ENCODE measurements at regions not wholly inside any gene's neighbourhood (a gene's known extent, or its start where the extent isn't known, plus 50 kb on each side); places are given as distances from the start of the nearest gene placed in this dataset.
"Not testable (repeated sequence)": the region's sequence is repeated elsewhere in the genome, so short reads cannot be mapped to it uniquely, and the experiment has no call there.

DNA sequence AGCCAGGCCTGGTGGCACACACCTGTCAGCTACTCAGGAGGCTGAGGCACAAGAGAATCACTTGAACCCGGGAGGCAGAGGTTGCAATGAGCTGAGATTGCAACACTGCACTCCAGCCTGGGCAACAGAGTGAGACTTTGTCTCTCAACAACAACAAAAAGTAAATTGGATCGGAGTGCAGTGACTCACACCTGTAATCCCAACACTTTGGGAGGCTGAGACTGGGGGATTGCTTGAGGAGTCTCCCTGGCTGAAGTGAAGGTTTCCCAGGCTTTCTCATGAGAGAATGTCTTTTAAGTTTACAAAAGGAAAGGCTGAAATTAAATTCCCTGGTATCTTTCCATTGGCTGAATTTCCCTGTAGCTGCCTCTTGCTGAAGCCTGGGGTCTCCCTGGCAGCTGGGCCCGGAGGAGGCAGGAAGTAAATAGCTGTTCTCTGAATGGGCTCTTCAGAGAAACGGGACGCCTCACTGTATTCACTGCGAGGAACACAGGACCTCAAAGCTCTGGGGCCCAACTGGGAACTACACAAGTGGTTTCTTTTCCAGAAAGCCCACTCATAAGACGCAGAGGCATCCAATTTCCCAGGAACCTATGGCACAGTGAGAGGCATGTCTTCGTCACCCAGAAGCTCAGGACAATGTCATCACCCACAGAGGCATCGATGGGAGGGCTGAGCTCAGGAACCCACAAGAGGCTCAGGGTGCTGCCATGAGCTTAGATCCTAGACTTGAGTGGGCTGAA, 77.4 kb upstream of the SMURF2 start:
- Histone ChIP-seq H3K27ac (ENCODE audit: low read length) (no peak overlapping the region), H2AFZ (ENCODE audit: low read depth, low read length) (no peak overlapping the region), H3K79me2 (ENCODE audit: insufficient read depth, low read length) (no peaks in the 10 kb centered on the region), H3K4me1 (ENCODE audit: insufficient read depth, low read length) (peaks cover 22% of the 10 kb centered on the region), H3K27me3 (ENCODE audit: insufficient read depth, low read length, poor library complexity) (no peaks in the 10 kb centered on the region), H3K9me3 (ENCODE audit: insufficient read depth, low read length, severe bottlenecking) (no peaks in the 10 kb centered on the region), H3K36me3 (ENCODE audit: insufficient read depth, low read length) (no peaks in the 10 kb centered on the region), H3K9ac (ENCODE audit: low read depth, low read length) (no peak overlapping the region), H3K4me2 (ENCODE audit: insufficient read depth, low read length) (no peak overlapping the region), H3K4me3 (ENCODE audit: low read depth in 1 of 2, low read length in 2 of 2) (no peak overlapping the region), H4K20me1 (ENCODE audit: insufficient read depth, low read length) (no peaks in the 10 kb centered on the region)
- ATAC-seq (ENCODE audit: insufficient read depth, low read depth) (no peak; the same call in 2 of the 3 replicates), DNase-seq (no peak)
- no peak for TF ChIP-seq EZH2 (IDR thresholded peaks at IDR 0.05; ENCODE audit: borderline replicate concordance, low read depth, low read length, severe bottlenecking)
- TF ChIP-seq, protein P1, sequence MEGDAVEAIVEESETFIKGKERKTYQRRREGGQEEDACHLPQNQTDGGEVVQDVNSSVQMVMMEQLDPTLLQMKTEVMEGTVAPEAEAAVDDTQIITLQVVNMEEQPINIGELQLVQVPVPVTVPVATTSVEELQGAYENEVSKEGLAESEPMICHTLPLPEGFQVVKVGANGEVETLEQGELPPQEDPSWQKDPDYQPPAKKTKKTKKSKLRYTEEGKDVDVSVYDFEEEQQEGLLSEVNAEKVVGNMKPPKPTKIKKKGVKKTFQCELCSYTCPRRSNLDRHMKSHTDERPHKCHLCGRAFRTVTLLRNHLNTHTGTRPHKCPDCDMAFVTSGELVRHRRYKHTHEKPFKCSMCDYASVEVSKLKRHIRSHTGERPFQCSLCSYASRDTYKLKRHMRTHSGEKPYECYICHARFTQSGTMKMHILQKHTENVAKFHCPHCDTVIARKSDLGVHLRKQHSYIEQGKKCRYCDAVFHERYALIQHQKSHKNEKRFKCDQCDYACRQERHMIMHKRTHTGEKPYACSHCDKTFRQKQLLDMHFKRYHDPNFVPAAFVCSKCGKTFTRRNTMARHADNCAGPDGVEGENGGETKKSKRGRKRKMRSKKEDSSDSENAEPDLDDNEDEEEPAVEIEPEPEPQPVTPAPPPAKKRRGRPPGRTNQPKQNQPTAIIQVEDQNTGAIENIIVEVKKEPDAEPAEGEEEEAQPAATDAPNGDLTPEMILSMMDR (IDR thresholded peaks at IDR 0.05; ENCODE audit: borderline replicate concordance, extremely low read depth, low read length, poor library complexity, severe bottlenecking), result no peak

DNA sequence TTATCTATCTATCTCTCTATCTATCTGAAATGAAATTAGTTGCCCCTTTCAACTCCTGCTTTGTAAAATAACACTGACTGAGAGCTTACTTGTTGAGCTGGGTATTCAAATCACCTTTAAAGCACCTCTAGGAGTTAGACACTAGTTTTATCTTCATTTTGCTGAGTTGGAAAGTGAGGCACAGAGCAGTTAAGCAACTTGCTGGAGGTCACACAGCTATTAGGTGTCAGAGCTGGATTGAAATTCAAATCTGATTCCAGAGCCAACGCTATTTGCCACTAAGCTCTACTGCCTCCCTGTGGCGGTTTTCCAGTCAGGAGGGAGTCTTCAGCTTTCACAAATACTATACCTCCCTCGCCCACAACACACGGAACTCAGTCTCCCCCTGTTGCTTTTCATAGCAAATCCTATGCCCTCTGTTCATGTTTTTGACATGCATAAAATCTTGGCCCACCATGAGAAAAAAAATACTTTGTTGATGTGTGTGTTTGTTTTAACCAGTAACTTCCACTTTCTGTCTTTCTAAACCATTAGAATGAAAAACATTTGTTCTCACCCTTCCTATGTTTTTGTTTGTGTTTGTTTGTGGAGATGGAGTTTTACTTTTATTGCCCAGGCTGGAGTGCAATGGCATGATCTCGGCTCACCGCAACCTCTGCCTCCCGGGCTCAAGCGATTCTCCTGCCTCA, 74.8 kb upstream of the SMURF2 start:
- H3K4me1 ChIP-seq (ENCODE audit: insufficient read depth, low read length), result peaks cover 20% of the 10 kb centered on the region
- no peak overlapping the region for H3K27ac ChIP-seq (ENCODE audit: low read length)
- no peak overlapping the region for H2AFZ ChIP-seq (ENCODE audit: low read depth, low read length)
- no peaks in the 10 kb centered on the region for H3K27me3 ChIP-seq (ENCODE audit: insufficient read depth, low read length, poor library complexity)
- H3K79me2 ChIP-seq (ENCODE audit: insufficient read depth, low read length), result no peaks in the 10 kb centered on the region
- H3K4me2 ChIP-seq (ENCODE audit: insufficient read depth, low read length), result no peak overlapping the region
- peak; percentile 90 for ATAC-seq (ENCODE audit: insufficient read depth, low read depth)
- H3K36me3 ChIP-seq (ENCODE audit: insufficient read depth, low read length), result no peaks in the 10 kb centered on the region
- DNase-seq, result peak; percentile 82
- no peaks in the 10 kb centered on the region for H4K20me1 ChIP-seq (ENCODE audit: insufficient read depth, low read length)
- H3K4me3 ChIP-seq (ENCODE audit: low read depth in 1 of 2, low read length in 2 of 2), result no peak overlapping the region
- no peak overlapping the region for H3K9ac ChIP-seq (ENCODE audit: low read depth, low read length)
- TF ChIP-seq, protein P1 (IDR thresholded peaks at IDR 0.05; ENCODE audit: borderline replicate concordance, extremely low read depth, low read length, poor library complexity, severe bottlenecking), result peak; percentile 77
- TF ChIP-seq EZH2 (IDR thresholded peaks at IDR 0.05; ENCODE audit: borderline replicate concordance, low read depth, low read length, severe bottlenecking), result no peak
- no peaks in the 10 kb centered on the region for H3K9me3 ChIP-seq (ENCODE audit: insufficient read depth, low read length, severe bottlenecking)

DNA sequence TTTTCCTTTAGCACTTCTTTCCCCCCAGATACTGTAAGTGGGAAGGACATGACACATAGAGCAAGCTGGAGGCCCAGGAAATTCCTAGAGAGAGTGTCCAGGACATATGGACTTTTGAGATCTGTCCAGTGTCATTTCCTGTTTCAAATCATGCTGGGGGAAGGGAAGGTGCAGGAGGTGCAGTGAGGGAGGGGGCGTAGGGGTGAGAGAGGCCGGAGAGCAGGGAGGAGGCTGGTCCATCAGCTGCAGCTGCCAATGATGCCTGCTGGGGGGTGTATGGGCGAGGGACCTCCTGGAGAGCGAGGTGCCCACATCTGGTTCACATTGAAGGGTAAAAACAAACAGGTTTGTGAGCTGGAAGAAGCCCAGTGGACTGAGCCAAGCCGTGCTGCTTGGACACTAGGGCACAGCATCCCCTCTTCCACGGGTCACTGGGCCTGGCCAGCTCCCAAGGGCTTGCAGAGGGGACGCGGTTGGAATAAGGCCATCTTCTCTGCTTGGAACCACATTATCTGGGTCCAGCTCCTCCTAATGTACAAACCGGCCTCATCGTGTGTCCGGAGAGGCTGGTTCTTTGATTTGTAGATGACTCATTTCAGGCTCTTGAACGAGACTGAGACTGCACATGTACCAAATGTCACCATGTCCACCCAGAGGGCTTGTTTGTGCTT, 70.4 kb upstream of the SMURF2 start:
- TF ChIP-seq, protein P1 (IDR thresholded peaks at IDR 0.05; ENCODE audit: borderline replicate concordance, extremely low read depth, low read length, poor library complexity, severe bottlenecking), result no peak
- TF ChIP-seq EZH2 (IDR thresholded peaks at IDR 0.05; ENCODE audit: borderline replicate concordance, low read depth, low read length, severe bottlenecking), result no peak
- no peak overlapping the region for H3K27ac ChIP-seq (ENCODE audit: low read length)

DNA sequence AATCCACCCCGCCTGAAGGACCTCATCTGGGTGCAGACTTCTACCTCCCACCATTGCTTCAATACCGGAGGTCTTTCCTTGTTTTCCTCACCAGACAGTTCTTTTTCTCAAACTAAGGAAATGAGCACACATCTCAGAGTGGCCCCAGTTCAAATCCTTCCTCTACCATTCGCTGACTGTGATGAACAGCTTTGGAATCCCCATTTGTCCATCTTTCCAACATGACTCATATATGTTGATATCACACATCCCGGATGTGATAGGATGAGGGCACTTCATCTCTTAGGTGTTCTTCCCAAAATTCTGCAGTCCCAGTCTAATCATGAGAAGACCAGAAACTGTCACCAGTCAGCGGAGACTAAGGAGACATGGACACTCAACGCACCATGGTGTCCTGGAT, 67.9 kb upstream of the SMURF2 start:
- H3K9me3 ChIP-seq (ENCODE audit: insufficient read depth, low read length, severe bottlenecking); H3K4me1 ChIP-seq (ENCODE audit: insufficient read depth, low read length); H3K4me3 ChIP-seq (ENCODE audit: low read depth in 1 of 2, low read length in 2 of 2); H3K4me2 ChIP-seq (ENCODE audit: insufficient read depth, low read length); ATAC-seq (ENCODE audit: insufficient read depth, low read depth); H3K9ac ChIP-seq (ENCODE audit: low read depth, low read length); H3K27ac ChIP-seq (ENCODE audit: low read length); H3K27me3 ChIP-seq (ENCODE audit: insufficient read depth, low read length, poor library complexity); H4K20me1 ChIP-seq (ENCODE audit: insufficient read depth, low read length); H3K36me3 ChIP-seq (ENCODE audit: insufficient read depth, low read length); H3K79me2 ChIP-seq (ENCODE audit: insufficient read depth, low read length); DNase-seq; H2AFZ ChIP-seq (ENCODE audit: low read depth, low read length): not testable (repeated sequence)

More for the DNA sequence above, 70.4 kb upstream of the SMURF2 start:
- H3K4me2 ChIP-seq (ENCODE audit: insufficient read depth, low read length), result no peak overlapping the region
- H3K27me3 ChIP-seq (ENCODE audit: insufficient read depth, low read length, poor library complexity), result no peaks in the 10 kb centered on the region
- H3K36me3 ChIP-seq (ENCODE audit: insufficient read depth, low read length), result no peaks in the 10 kb centered on the region
- H2AFZ ChIP-seq (ENCODE audit: low read depth, low read length), result no peak overlapping the region
- H3K79me2 ChIP-seq (ENCODE audit: insufficient read depth, low read length), result no peaks in the 10 kb centered on the region
- no peak overlapping the region for H3K4me3 ChIP-seq (ENCODE audit: low read depth in 1 of 2, low read length in 2 of 2)
- H3K4me1 ChIP-seq (ENCODE audit: insufficient read depth, low read length), result peaks cover 5% of the 10 kb centered on the region; the same call in 1 of the 2 replicates
- DNase-seq (no peak), ATAC-seq (ENCODE audit: insufficient read depth, low read depth) (no peak)
- no peaks in the 10 kb centered on the region for H3K9me3 ChIP-seq (ENCODE audit: insufficient read depth, low read length, severe bottlenecking)
- no peaks in the 10 kb centered on the region for H4K20me1 ChIP-seq (ENCODE audit: insufficient read depth, low read length)
- H3K9ac ChIP-seq (ENCODE audit: low read depth, low read length), result no peak overlapping the region
